Large intestine (tissue), 3 donors: ENCODE measurements at regions not wholly inside any gene's neighbourhood (a gene's known extent, or its start where the extent isn't known, plus 50 kb on each side); places are given as distances from the start of the nearest gene placed in this dataset.

Source experiments
- DNase-seq, 2 donors: peaks; one replicate each; pipeline versions ENCODE4 v3.0.0 to v3.0.0-alpha.2; 2013
- H3K27ac ChIP-seq: one replicate; pipeline ENCODE4 v1.5.1; 2013; ENCODE audit warnings: low read length
- H3K27me3 ChIP-seq: 2 replicates; pipeline ENCODE4 v1.6.1; 2013; ENCODE audit warnings: low read length; ENCODE audit not compliant: control insufficient read depth, insufficient read depth
- H3K36me3 ChIP-seq: 2 replicates; pipeline ENCODE4 v1.6.1; 2013; ENCODE audit warnings: low read length; ENCODE audit not compliant: control insufficient read depth, insufficient read depth
- H3K4me1 ChIP-seq: one replicate; pipeline ENCODE4 v1.6.1; 2013; ENCODE audit warnings: low read length; ENCODE audit not compliant: control insufficient read depth, insufficient read depth
- H3K4me3 ChIP-seq: one replicate; pipeline ENCODE4 v1.5.1; 2013; ENCODE audit warnings: low read length
- H3K9me3 ChIP-seq: one replicate; pipeline ENCODE4 v1.6.1; 2013; ENCODE audit warnings: mild to moderate bottlenecking, low read depth, low read length, moderate library complexity; ENCODE audit not compliant: control insufficient read depth
- WGBS: methylation state at CpG from one replicate; pipeline ENCODE4 v1.1.5; 2013; ENCODE audit warnings: low lambda C conversion rate; ENCODE audit not compliant: insufficient coverage; 5-methylcytosine and 5-hydroxymethylcytosine counted together

GRCh38 chr3:53996141-53996874, 104.6 kb upstream of the SELENOK start:
- Histone ChIP-seq H3K36me3 (no peaks in the 10 kb centered on the region), H3K9me3 (no peaks in the 10 kb centered on the region), H3K4me3 (no peak overlapping the region), H3K27me3 (peaks cover 3% of the 10 kb centered on the region), H3K4me1 (no peaks in the 10 kb centered on the region), H3K27ac (no peak overlapping the region)
- no peak for DNase-seq
- no CpG with 5 or more reads among the region's 7 CpGs for WGBS

GRCh38 chr3:53994986-53995603, 103.4 kb upstream of the SELENOK start:
- no peaks in the 10 kb centered on the region for H3K36me3 ChIP-seq
- no peak for DNase-seq
- H3K4me1 ChIP-seq, result no peaks in the 10 kb centered on the region
- no peaks in the 10 kb centered on the region for H3K9me3 ChIP-seq
- H3K27me3 ChIP-seq, result peaks cover 3% of the 10 kb centered on the region
- H3K4me3 ChIP-seq, result no peak overlapping the region
- no peak overlapping the region for H3K27ac ChIP-seq
- no CpG with 5 or more reads among the region's 9 CpGs for WGBS

GRCh38 chr3:53991240-53991639, 99.6 kb upstream of the SELENOK start:
- Histone ChIP-seq H3K27ac (no peak overlapping the region), H3K9me3 (no peaks in the 10 kb centered on the region), H3K36me3 (no peaks in the 10 kb centered on the region), H3K27me3 (no peaks in the 10 kb centered on the region), H3K4me3 (no peak overlapping the region), H3K4me1 (no peaks in the 10 kb centered on the region)
- WGBS, result no CpG with 5 or more reads among the region's 2 CpGs
- DNase-seq, result no peak

- Histone ChIP-seq H3K36me3 (no peaks in the 10 kb centered on the region), H3K9me3 (no peaks in the 10 kb centered on the region), H3K4me3 (no peak overlapping the region), H3K27ac (no peak overlapping the region), H3K27me3 (no peaks in the 10 kb centered on the region), H3K4me1 (no peaks in the 10 kb centered on the region)
- WGBS, result no CpG with 5 or more reads among the region's 7 CpGs
- no peak for DNase-seq
Observed at GRCh38 chr3:53989946-53990345, 98.3 kb upstream of the SELENOK start.

GRCh38 chr3:53989451-53989850, 97.8 kb upstream of the SELENOK start:
- no peaks in the 10 kb centered on the region for H3K9me3 ChIP-seq
- no peak overlapping the region for H3K4me3 ChIP-seq
- H3K27ac ChIP-seq, result no peak overlapping the region
- no peaks in the 10 kb centered on the region for H3K27me3 ChIP-seq
- no peak for DNase-seq
- no peaks in the 10 kb centered on the region for H3K4me1 ChIP-seq
- no peaks in the 10 kb centered on the region for H3K36me3 ChIP-seq
- WGBS, result 83% methylated on average over 2 of the region's 4 CpGs

GRCh38 chr3:53978386-53978785, 86.7 kb upstream of the SELENOK start:
- Histone ChIP-seq H3K36me3 (no peaks in the 10 kb centered on the region), H3K4me3 (no peak overlapping the region), H3K27me3 (peaks cover 11% of the 10 kb centered on the region), H3K4me1 (no peaks in the 10 kb centered on the region), H3K27ac (no peak overlapping the region), H3K9me3 (peaks cover 3% of the 10 kb centered on the region)
- no CpG with 5 or more reads among the region's 3 CpGs for WGBS
- peak in 1 of 2 donors; percentile 3 for DNase-seq

GRCh38 chr3:53975382-53975781, 83.7 kb upstream of the SELENOK start:
- DNase-seq, result no peak
- WGBS, result no CpG with 5 or more reads among the region's 2 CpGs
- Histone ChIP-seq H3K4me3 (no peak overlapping the region), H3K27ac (no peak overlapping the region), H3K9me3 (peaks cover 3% of the 10 kb centered on the region), H3K27me3 (peaks cover 11% of the 10 kb centered on the region), H3K36me3 (no peaks in the 10 kb centered on the region), H3K4me1 (no peaks in the 10 kb centered on the region)

GRCh38 chr3:53974324-53974723, 82.7 kb upstream of the SELENOK start:
- Histone ChIP-seq H3K4me1 (no peaks in the 10 kb centered on the region), H3K27ac (no peak overlapping the region), H3K4me3 (no peak overlapping the region), H3K9me3 (peaks cover 3% of the 10 kb centered on the region), H3K27me3 (peaks cover 11% of the 10 kb centered on the region), H3K36me3 (no peaks in the 10 kb centered on the region)
- DNase-seq, result no peak
- WGBS, result 0% methylated on average over 1 of the region's 2 CpGs

DNA sequence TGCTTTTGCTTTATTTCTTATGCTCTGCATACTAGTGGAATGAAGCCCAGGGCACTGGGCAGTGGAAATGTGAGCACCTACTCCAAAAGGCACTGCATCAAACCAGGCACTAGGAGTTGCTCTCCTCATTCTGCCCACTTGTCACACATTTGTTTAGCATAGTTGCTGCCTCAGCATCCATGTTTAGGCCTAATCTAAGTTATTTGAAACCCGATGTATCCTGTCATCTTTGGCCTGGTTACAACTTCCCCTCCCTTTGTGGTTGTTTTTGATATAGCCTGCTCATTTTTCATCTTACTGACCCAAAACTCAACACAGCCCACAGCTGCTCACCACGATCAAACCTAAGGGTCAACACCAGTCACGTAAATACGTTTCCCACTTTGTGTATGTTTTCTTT, 82.2 kb upstream of the SELENOK start:
- DNase-seq, result no peak
- no peak overlapping the region for H3K27ac ChIP-seq
- H3K9me3 ChIP-seq, result peaks cover 3% of the 10 kb centered on the region
- no CpG with 5 or more reads among the region's 4 CpGs for WGBS
- H3K4me1 ChIP-seq, result no peaks in the 10 kb centered on the region
- H3K27me3 ChIP-seq, result peaks cover 11% of the 10 kb centered on the region
- no peak overlapping the region for H3K4me3 ChIP-seq
- no peaks in the 10 kb centered on the region for H3K36me3 ChIP-seq

DNA sequence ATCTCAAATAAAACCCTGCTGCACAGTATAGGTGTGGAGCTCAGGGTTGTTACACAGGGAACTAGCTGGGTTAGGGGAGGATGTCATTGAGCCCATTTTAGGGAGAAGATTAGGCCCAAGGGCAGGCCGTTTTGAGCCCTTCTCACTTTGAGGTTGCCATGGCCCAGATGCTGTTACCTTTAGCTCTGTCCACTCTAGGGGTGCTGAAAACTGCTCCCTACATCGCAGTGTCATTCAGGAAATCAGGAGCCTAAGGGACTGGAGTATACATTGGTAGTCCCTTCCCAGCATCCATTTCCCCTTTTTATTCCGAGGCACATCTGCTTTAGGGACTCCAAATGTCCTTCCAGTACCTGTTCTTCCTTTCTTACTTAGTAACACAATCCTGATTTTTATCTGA, 79.0 kb upstream of the SELENOK start:
- no peaks in the 10 kb centered on the region for H3K4me1 ChIP-seq
- H3K9me3 ChIP-seq, result peaks cover 7% of the 10 kb centered on the region
- no peak overlapping the region for H3K4me3 ChIP-seq
- peak in 1 of 2 donors; percentile 4 for DNase-seq
- H3K27ac ChIP-seq, result no peak overlapping the region
- WGBS, result no CpG with 5 or more reads among the region's 3 CpGs
- no peaks in the 10 kb centered on the region for H3K27me3 ChIP-seq
- H3K36me3 ChIP-seq, result no peaks in the 10 kb centered on the region

DNA sequence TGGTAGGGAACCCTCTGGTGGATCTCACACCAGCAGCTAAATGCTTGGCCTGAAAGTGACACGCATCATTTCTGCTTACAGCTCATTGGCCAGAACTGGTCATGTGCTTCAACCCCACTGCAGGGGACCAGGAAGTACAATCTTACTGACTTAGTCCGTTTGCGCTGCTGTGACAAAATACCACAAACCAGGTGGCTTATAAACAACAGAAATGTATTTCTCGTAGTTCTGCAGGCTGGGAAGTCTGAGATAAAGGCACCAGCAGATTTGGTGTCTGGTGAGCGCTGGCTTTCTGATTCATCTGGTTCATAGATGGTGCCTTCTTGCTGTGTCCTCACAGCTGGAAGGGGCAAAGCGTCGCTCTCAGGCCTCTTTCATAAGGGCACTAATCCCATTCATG, 77.4 kb upstream of the SELENOK start:
- WGBS, result no CpG with 5 or more reads among the region's 7 CpGs
- H3K4me1 ChIP-seq, result no peaks in the 10 kb centered on the region
- H3K27me3 ChIP-seq, result no peaks in the 10 kb centered on the region
- H3K27ac ChIP-seq, result no peak overlapping the region
- no peak overlapping the region for H3K4me3 ChIP-seq
- no peak for DNase-seq
- H3K36me3 ChIP-seq, result no peaks in the 10 kb centered on the region
- H3K9me3 ChIP-seq, result peaks cover 4% of the 10 kb centered on the region
